HG02840 (cell line): ENCODE measurements at regions not wholly inside any gene's neighbourhood (a gene's known extent, or its start where the extent isn't known, plus 50 kb on each side); places are given as distances from the start of the nearest gene placed in this dataset.
"Not testable (repeated sequence)": the region's sequence is repeated elsewhere in the genome, so short reads cannot be mapped to it uniquely, and the experiment has no call there.

ENCODE experiments used
- ATAC-seq: cut with Tn5 transposase; IDR thresholded peaks from one replicate; pipeline ENCODE4 v1.9.1; 2021; ENCODE audit warnings: mild to moderate bottlenecking, moderate library complexity, moderate number of reproducible peaks; ENCODE audit not compliant: unreplicated experiment, low FRiP score

DNA sequence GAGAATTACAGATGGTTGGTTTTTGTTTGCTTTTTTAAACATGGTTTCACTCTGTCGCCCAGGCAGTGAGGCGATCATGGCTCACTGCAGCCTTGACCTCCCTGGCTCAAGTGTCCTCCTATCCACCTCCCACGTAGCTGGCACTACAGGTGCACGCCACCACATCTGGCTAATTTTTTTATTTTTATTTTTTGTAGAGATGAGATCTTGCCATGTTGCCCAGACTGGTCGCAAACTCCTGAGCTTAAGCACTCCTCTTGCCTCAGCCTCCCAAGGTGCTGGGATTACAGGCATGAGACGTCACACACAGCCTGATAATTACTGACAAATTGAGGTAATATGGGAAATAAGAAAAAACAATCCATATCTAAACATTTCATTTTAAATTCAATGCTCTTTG lies 110.5 kb upstream of the ZSWIM2 start:
- ATAC-seq, result no peak

DNA sequence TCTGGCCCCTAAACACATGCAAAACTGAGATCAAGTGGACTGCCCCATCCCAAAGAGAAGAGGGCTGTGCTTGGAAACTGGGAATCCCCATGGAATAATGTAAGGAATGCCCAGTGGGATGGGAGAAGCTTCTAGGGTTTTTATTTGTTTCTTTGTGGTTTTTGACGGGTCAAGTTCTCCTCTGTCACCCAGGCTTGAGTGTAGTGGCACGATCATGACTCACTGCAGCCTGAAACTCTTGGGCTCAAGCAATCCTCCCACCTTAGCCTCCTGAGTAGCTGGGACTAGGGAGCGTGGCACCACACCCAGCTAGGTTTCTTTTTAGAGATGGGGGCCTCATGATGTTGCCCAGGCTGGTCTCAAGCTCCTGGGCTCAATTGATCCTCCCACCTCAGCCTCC lies 101.7 kb upstream of the ZSWIM2 start:
- no peak for ATAC-seq

DNA sequence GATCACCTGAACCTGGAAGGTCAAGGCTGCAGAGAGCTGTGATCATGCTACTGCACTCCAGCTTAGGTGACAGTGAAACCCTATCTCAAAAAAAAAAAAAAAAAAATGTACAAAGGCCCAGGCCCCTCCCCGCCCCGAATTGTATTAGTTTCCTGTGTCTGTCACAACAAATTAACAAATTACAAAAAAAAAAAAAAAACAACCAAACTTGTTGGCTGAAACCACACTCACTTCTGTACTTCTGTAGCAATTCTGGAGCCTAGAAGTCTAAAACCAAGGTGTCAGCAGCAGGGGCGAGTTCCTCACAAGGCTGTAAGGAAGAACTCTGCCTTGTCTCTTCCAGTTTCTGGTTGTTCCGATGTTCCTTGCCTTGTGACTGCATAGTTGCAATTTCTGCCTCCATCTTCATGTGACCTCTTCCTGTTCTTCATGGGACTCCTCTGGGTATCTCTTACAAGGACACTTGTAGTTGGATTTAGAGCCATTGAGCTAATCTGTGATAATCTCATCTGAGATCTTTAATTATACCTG lies 100.8 kb upstream of the ZSWIM2 start:
- no peak for ATAC-seq

DNA sequence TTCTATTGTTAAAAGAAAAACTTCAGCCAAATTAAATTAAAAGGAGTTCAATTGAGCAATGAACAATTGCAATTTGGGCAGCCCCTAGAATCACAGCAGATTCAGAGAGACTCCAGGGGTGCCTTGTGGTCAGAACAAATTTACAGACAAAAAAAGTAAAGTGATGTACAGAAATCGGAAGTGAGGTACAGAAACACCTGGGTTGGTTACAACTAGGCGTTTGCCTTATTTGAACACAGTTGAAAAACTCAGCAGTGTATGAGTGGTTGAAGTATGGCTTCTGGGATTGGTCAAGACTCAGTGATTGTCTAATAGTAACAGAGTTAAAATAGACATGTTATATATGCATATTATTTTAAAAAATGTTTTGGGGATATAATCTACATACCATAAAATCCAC lies 98.5 kb upstream of the ZSWIM2 start:
- no peak for ATAC-seq

DNA sequence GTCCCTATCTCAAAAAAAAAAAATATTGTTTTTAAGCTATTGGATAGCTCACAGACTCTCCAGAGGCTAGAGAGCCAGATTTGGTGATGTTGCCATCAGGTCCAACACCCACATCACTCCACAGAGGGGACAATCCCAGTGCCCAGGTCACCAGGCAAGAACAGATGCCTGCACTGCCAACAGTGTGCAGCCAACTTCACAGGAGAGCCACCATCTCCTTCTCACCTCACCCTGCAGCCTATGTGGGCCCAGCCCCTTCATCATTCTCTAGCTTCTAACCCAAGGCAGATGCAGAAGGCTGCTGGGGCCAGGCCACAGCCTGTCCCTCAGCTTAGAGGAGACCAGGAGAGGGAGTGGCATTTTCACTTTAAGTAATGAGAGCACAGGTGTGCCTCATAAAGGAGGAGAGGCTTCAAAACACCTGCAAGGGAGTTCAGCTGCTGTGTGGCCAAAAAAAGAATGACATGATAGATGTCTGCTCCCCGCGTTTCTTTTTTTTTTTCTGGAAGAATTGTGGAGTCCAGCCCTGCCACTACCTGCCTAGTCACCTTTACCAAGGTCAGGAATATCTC lies 98.0 kb upstream of the ZSWIM2 start:
- no peak for ATAC-seq

DNA sequence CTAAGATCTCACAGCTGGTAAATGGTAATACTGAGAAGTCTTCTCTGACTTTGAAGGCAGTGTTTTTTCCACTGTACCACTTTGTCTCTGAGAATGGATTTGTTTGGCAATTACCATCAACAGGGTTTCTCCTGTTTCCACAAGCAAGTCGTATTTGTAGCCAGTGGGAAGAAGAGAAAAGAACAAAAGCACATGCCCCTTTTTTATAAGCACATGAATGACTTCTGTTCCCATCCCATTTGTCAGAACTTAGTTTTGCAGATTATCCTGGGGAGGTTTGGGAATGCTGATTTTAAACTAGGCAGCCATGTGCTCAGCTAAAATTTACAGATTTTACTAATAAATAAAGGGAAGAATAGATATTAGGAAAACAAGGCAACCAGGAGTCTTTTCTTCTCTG lies 92.9 kb upstream of the ZSWIM2 start:
- ATAC-seq, result no peak

DNA sequence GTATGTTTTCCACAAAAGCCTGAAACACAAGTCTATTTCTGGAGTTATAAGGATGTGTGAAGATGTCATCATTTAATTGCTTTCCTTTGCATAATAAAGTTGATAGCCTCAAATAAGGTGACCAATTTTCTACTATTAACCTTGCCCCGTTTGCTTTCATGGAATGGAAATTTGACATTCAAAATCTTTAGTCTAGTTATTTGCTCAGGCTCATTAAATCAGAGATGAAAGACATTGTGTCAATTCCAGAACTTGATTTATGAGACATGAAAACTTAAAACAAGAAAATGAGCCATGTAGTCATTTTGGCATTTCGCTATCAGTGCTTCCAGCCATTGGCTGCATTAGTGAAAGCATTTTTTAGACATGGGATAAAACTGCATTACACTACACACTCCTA lies 91.5 kb upstream of the ZSWIM2 start:
- no peak for ATAC-seq

DNA sequence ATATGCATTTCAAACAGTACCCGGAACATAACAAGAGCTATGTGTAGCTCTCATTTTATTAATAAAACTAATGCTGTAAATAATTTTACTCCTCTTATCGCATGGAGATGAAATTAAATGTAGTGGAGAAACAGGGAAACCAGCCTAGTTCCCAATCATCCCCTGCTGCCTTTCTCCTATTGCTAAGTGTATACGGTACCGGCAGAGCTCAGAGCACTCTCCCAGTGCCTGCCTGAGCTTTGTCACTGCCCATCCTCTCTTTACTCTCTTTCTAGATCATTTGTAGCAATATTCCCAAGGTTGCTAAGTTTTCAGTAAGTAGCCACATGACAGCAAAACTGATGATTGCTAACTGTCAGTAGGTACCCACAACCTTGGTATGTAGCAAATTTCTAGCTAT lies 85.5 kb upstream of the ZSWIM2 start:
- no peak for ATAC-seq

DNA sequence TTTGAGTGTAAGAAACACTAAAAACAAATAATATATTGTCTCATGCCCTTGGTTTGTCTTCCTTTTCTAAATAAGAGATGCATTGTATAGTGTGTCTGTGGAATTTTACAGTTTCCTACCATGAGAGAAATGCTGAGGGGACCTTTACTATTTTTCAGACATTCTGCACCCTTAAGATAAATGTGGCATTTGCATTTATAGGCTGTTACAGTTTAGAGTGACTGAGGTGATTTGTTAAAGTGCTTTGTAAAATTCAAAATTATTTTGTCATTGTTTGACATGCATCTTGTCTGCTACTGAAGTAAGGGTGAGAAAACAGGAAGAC lies 78.9 kb upstream of the ZSWIM2 start:
- no peak for ATAC-seq

DNA sequence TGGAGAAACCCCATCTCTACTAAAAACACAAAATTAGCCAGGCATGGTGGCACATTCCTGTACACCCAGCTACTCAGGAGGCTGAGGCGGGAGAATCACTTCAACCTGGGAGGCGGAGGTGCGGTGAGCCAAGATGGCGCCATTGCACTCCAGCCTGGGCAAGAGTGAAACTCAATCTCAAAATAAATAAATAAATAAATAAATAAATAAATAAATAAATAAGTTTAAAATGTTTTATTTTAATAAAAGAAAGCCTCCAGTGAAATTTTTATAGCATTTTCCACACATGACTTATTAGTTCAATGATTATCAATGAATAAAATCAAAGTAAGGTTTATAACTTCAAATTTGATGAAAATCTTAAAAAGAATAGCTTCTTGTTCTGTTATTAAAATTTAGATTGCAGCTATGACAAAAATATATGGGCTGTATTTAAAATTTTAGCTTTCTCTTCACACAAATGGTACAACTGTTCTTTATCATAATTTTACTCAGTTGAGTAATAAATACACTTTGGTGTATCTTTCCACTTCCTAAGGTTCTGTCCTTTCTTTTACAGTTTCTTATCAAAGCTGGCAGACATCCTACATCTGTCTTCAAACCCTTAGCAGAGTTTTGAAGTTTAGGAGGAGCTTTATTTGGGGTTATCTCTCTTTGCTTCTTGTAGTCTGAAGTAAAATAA lies 78.4 kb upstream of the ZSWIM2 start:
- ATAC-seq, result no peak

DNA sequence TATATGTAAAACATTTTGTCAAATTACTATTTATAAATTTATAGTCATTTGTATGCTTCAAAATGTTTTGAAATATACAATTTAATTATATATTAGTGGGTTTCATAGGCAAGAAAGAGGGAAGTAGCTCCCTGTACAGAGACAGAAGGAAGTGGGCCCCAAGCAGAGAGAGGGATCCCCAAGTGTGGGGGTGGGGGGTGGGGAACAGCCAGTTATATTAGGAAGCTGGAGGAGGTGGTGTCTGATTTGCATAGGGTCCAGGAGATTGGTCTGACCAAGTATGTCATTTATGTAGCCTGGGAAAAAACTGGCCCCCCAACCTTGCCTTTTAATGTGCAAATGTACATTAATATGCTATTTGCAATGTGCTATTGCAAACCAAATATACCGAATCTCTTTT lies 76.5 kb upstream of the ZSWIM2 start:
- no peak for ATAC-seq

DNA sequence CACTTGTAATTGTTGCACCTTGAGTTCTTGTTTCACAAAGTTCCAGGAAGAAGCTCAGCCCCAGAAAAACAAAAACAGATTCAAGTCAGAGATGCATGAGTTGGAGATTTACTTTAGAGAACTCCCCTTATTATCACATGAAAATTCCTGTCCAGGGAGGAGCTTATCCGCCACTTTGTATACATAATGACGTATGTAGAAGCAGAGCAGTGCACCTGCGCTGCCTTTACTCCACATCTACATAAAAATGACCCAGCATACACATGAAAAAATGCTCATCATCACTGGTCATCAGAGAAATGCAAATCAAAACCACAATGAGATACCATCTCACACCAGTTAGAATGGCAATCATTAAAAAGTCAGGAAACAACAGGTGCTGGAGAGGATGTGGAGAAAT lies 73.3 kb upstream of the ZSWIM2 start:
- not testable (repeated sequence) for ATAC-seq

DNA sequence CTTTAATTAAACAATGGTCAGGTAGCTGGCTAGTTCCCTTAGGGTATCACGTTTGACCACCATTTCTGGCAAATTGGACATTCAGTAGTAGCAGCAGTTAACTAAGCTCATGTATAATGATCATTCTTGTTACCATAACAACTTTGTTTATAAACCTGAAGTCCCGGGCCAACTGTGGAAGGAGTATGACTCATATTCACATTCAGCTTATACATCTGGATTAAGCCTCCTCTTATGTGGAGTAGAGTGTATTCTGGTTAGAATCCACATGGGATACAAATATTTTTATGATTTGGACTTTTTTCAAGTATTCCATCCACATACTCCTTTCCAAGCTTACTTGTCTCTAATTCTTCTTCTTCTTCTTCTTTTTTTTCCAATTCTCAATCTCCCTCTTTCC lies 70.3 kb upstream of the ZSWIM2 start:
- no peak for ATAC-seq

DNA sequence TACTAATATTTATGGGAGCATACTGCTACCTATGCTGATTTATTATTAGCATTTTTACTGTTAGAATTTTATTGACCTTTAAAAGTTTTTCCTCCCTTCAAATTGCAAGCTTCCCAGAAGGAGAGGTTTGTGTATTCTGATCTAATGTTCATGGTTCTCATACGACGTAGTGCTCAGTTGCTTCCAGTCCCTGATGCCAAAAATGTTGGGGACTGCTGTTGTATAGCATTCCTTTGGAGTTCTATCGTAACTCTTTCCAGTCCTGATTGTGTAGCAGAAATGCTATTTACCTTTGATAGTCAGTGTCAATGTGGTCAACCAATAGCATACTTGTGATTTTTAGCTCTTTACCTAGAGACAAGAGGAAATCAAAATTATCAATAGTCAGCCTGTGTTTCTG lies 69.5 kb upstream of the ZSWIM2 start:
- no peak for ATAC-seq

DNA sequence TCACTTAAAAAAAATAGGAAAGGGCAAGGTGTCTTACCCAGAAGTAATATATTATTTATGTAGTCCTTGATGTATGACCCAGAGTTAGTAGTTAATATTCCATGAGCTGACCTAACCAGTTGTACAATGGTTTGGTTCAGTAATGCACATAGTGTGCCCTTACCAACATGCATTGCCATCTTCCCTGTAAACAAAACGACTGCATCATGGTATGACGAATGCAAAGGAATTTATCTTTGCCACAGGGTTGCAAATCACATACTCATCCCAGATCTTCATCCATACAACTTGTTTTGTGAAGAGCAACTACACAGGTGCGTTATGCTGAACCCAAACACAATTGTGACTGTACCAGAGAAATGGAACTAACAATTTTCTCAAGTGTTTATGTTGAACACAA lies 68.9 kb upstream of the ZSWIM2 start:
- ATAC-seq, result no peak

DNA sequence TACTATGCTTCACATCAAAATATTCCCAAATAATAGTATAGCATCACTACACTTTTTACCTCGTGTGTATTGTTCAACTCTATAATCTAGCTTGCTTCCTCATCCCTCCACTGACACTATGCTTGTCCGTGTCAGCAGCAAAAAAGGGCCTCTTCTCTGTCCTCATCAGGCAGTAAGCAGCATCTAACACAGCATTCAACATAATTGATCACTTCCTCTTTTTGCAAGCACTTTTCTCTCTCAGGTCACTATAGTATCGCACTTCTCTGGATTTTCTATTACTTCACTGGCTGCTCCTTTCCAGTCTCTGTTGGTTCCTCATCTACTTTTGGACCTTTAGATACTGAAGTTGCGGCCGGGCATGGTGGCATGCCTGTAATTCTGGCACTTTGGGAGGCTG lies 64.9 kb upstream of the ZSWIM2 start:
- ATAC-seq, result peak; percentile 61

DNA sequence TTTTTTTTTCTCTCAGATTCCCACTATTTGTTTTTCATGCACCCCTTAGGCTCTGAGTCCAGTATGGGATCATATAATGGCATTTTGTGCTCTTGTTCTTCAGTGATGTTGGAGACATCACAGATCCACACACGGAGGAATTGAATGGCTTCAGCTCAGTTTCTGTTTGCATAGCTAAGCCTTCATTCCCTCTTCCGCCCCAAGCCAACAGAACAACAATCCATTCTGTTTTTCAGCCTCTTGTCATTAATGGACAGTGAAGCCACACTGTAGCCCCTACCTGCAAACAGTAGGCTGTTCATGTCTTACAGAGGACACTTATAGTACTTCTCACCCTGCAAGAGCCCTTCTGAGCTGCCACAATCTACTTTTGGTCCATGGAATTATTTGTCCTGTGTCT lies 64.0 kb upstream of the ZSWIM2 start:
- no peak for ATAC-seq

DNA sequence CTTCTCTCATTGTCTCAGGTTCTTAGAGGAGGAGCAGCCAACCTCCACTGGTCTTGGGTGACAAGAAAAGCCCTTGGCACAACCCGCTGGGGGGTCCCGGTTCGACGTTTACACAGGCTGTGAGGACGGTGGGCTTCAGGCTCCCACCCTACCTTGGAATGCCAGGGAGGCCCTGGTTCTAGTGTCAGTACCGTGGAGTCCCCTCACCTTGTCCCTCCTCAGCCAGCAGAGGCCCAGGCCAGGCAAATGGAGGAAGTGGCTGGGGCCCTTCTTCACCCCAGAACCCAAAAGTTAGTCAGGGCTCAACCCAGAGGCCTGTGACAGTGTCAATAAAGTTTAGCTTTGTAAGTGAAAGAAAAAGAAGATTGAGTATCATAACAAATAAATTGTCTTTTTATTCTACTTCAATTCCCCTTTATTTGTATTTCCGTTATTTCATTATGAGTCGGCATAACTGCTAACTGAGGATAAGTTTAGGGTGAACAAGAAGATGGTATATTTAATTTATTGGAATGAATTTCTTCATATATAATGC lies 62.6 kb upstream of the ZSWIM2 start:
- no peak for ATAC-seq

DNA sequence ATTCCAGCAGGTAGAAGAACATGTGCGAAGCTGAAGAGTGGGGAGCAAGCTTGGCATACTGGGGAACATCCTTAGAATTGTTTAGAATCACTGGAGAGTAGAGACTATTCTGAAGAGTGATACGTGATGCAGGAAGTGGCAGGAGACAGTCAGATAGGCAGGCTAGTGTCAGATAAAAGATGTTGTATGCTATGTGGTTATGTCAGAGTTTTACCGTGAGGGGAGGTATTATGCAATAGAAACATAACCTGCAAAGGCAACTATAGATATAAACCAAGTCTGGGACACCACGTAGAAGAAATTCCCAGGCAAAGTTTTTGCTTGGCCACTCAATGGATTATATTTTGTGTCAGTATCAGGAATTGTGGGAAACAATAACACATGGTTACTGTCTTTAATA lies 62.0 kb upstream of the ZSWIM2 start:
- ATAC-seq, result no peak

DNA sequence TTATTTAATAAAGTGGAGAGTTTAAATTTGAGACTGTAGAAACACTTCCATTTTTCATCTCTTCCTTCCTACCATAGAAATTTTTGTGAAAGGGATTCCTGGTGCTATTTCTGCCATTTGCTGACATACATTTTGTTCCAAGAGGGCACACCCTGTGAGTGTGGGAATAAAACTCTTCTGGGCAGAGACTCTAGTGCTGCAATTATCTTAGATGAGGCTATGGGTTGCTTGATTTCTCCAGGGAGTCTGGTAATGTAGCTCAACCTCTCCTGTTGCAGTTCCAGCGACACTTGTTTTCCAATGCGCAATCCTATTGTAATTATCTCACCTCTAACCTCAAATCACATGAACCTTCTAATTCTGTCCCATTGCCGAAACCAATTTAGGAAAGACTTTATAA lies 60.1 kb upstream of the ZSWIM2 start:
- no peak for ATAC-seq

DNA sequence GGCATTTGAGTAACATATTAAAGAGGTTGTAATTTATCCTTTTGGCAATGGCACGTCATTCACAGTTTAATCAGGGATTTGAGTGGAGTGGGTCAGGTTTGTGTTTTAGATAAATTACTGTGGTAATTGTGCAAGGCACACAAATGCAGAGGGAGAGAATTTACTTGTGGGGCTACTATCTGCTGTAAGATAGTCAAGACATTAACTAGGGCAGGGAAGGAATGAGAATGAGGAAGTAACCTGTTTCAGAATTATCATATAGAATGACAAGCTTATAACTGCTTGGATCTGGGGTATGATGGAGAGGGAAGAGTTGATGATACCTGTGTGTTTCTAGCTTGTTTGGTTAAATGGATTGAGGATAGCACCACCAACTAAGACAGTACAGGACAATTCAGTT lies 58.9 kb upstream of the ZSWIM2 start:
- ATAC-seq, result no peak

DNA sequence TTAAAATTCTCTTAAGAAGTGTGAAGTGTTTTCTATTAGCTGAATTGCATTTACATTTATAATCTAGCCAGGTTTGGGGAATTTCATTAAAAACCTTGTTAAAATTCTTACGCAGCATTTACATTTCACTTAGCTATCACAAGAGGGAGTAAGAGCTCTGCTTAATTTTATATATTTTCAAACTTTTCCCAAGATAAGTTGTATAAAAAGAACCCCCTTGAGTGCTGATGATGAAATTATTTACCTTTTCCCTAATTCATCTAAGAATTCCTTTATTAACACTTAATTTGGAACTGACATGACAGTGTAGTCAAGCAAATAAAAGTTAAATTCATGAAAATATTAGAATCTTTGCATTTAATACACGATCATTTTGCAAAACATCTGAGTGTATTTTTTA lies 54.2 kb upstream of the ZSWIM2 start:
- no peak for ATAC-seq
